NB4 (cell line): ENCODE measurements at regions not wholly inside any gene's neighbourhood (a gene's known extent, or its start where the extent isn't known, plus 50 kb on each side); places are given as distances from the start of the nearest gene placed in this dataset.

ENCODE experiments used
- MYC ChIP-seq: IDR thresholded peaks from 2 replicates; pipeline ENCODE4 v1.6.1; 2011; ENCODE audit warnings: low read depth, low read length
- TF ChIP-seq, protein P1 (sequence below): IDR thresholded peaks from one replicate; pipeline ENCODE4 v1.5.1; 2012; ENCODE audit warnings: low read depth, low read length

DNA sequence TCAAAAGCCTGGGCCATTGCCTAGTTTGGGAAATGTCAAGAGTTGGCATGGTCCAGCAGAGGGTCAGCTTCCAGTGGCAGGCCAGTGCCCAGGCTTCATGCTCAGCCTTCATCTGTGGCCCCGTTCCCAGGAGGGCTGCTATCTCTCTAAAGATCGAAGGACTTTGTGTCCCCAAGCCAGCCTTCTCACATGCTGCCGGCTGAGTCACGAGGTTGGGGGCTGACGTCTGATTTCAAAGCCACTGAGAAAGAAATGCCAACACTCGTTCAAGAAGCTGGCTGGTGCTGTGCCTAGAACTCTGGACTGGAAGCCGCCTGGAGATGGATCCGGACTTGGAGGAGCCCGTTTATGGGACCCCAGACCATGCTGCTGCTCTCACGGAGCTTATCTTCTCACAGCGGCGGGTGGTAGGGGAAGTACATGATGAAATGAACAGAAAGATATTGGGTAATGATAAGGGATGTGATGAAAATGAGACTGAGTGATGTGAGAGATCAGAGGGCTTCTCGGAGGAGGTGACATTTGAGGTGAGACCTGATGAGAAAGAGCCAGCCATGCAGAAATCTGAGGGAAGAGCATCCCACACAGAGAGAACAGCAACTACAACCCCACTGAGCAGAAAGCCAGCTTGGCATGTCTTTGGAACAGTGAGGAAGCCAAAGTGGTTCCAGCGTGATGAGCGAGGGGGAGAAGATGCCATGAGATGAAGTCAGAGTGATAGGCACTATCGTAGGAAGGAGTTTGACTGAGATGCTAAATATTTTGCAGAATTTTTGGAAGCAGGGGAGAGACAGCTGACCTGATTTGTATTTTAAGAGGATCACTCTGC is 54.9 kb upstream of the BOD1 start:
- TF ChIP-seq MYC: no peak
- TF ChIP-seq, protein P1, sequence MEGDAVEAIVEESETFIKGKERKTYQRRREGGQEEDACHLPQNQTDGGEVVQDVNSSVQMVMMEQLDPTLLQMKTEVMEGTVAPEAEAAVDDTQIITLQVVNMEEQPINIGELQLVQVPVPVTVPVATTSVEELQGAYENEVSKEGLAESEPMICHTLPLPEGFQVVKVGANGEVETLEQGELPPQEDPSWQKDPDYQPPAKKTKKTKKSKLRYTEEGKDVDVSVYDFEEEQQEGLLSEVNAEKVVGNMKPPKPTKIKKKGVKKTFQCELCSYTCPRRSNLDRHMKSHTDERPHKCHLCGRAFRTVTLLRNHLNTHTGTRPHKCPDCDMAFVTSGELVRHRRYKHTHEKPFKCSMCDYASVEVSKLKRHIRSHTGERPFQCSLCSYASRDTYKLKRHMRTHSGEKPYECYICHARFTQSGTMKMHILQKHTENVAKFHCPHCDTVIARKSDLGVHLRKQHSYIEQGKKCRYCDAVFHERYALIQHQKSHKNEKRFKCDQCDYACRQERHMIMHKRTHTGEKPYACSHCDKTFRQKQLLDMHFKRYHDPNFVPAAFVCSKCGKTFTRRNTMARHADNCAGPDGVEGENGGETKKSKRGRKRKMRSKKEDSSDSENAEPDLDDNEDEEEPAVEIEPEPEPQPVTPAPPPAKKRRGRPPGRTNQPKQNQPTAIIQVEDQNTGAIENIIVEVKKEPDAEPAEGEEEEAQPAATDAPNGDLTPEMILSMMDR: no peak
